Spleen (tissue), 11 donors: ENCODE measurements at regions not wholly inside any gene's neighbourhood (a gene's known extent, or its start where the extent isn't known, plus 50 kb on each side); places are given as distances from the start of the nearest gene placed in this dataset.

Source experiments
- DNase-seq: peaks from one replicate; pipeline ENCODE4 v3.0.0-alpha.2; 2020
- H3K27ac ChIP-seq, 8 donors: fragments of 200-600 bp; sonication (generic) in 7 of 8; 1 replicate in 4 of 8; 2 replicates in 4 of 8; pipeline versions ENCODE4 v1.5.0 to v1.8.0; 2016 to 2021; ENCODE audit warnings: inconsistent platforms in 4 of 8, mild to moderate bottlenecking in 4 of 8, moderate library complexity in 1 of 8
- H3K27me3 ChIP-seq, 7 donors: fragments of 200-600 bp; sonication (generic) in 6 of 7; replicated peaks in 1 of 7; 1 replicate in 4 of 7; 2 replicates in 3 of 7; pipeline versions ENCODE4 v1.5.0 to v1.8.0; 2016 to 2021; ENCODE audit warnings: inconsistent platforms in 3 of 7, mild to moderate bottlenecking in 1 of 7
- H3K36me3 ChIP-seq, 6 donors: fragments of 200-600 bp; sonication (generic) in 5 of 6; 1 replicate in 4 of 6; 2 replicates in 2 of 6; pipeline versions ENCODE4 v1.5.0 to v1.8.0; 2016 to 2021; ENCODE audit warnings: inconsistent platforms in 2 of 6
- H3K4me1 ChIP-seq, 6 donors: fragments of 200-600 bp; sonication (generic) in 5 of 6; 1 replicate in 3 of 6; 2 replicates in 3 of 6; pipeline versions ENCODE4 v1.5.0 to v1.8.0; 2016 to 2021; ENCODE audit warnings: inconsistent platforms in 3 of 6
- H3K4me3 ChIP-seq, 8 donors: fragments of 200-600 bp; sonication (generic) in 7 of 8; 1 replicate in 4 of 8; 2 replicates in 4 of 8; pipeline versions ENCODE4 v1.5.0 to v1.8.0; 2016 to 2021; ENCODE audit warnings: inconsistent platforms in 4 of 8, mild to moderate bottlenecking in 4 of 8, moderate library complexity in 2 of 8
- H3K9me3 ChIP-seq, 8 donors: fragments of 200-600 bp; sonication (generic) in 7 of 8; 1 replicate in 4 of 8; 2 replicates in 4 of 8; pipeline versions ENCODE4 v1.5.0 to v1.8.0; 2016 to 2021; ENCODE audit warnings: inconsistent platforms in 4 of 8
- CTCF ChIP-seq, 11 experiments: fragments of 200-600 bp in 7 of 11; fragments of 450-650 bp in 4 of 11; sonication (generic) in 4 of 11; IDR thresholded peaks in 8 of 11; conservative IDR thresholded peaks in 3 of 11; 1 replicate in 7 of 11; 2 replicates in 4 of 11; pipeline versions ENCODE4 v1.4.0 to v1.8.0; 2016 to 2021; ENCODE audit warnings: antibody characterized with exemption in 11 of 11, inconsistent platforms in 4 of 11, mild to moderate bottlenecking in 1 of 11
- POLR2A ChIP-seq, 3 donors: fragments of 450-650 bp; IDR thresholded peaks; one replicate each; pipeline ENCODE4 v1.5.1; 2017; ENCODE audit warnings: antibody characterized with exemption in 3 of 3, mild to moderate bottlenecking in 1 of 3
- POLR2AphosphoS5 ChIP-seq, 3 donors: sonication (generic); formaldehyde crosslinking; IDR thresholded peaks; one replicate each; pipeline ENCODE4 v1.5.1; 2017; ENCODE audit warnings: antibody characterized with exemption in 3 of 3
- WGBS, 5 donors: extraction: QIAGEN DNeasy Blood & Tissue Kit in 3 of 5; methylation state at CpG; one replicate each; pipeline versions ENCODE4 v1.1.5 to v1.1.7; 2013 to 2018; 5-methylcytosine and 5-hydroxymethylcytosine counted together
- intact Hi-C: fragments of 100-400 bp; cut with DNase I; formaldehyde crosslinking; loops from one replicate; pipeline ENCODE4 v1.15.0; 2023; ENCODE audit warnings: low total_unique reads
- donor health status: healthy with polysubstance abuse.
- donor health status: DM: no; HTN: no; CAD: no; lungs with moderate emphysema.
- donor health status: DM: no; HTN: no; CAD: no.
- donor health status: Bipolar disorder and iron deficiency.
- donor health status: healthy.
- donor health status: DM: no; HTN: no; CAD: no.
- donor health status: DM: yes; HTN: yes; CAD: no.

- H3K27me3 ChIP-seq = no peaks in the 10 kb centered on the region
- TF ChIP-seq POLR2A (IDR thresholded peaks at IDR 0.05) = no peak
- TF ChIP-seq CTCF (IDR thresholded peaks at IDR 0.05 in 8 of 11, conservative IDR thresholded peaks at IDR 0.05 in 3 of 11) = no peak
- no peak for TF ChIP-seq POLR2AphosphoS5 (IDR thresholded peaks at IDR 0.05)
- intact Hi-C loops = no loop called here
These were observed 519.1 kb upstream of the IGFBP3 start for GRCh38 chr7:46440186-46440585.

GRCh38 chr7:46432708-46433107, 511.6 kb upstream of the IGFBP3 start:
- TF ChIP-seq POLR2A (IDR thresholded peaks at IDR 0.05) (no peak), POLR2AphosphoS5 (IDR thresholded peaks at IDR 0.05) (no peak), CTCF (IDR thresholded peaks at IDR 0.05 in 8 of 11, conservative IDR thresholded peaks at IDR 0.05 in 3 of 11) (no peak)
- Histone ChIP-seq H3K9me3 (peaks cover 0 to 42% (median 28%) of the 10 kb centered on the region in 8 donors), H3K27ac (no peak overlapping the region), H3K4me1 (no peaks in the 10 kb centered on the region), H3K4me3 (no peak overlapping the region), H3K27me3 (no peaks in the 10 kb centered on the region), H3K36me3 (no peaks in the 10 kb centered on the region)
- no peak for DNase-seq
- intact Hi-C loops = no loop called here
- WGBS, 5 donors = 31 to 41% (median 35%) methylated on average over 4 of the region's 4 CpGs

More at GRCh38 chr7:46440186-46440585, 519.1 kb upstream of the IGFBP3 start:
- H3K36me3 ChIP-seq = no peaks in the 10 kb centered on the region
- 68 to 87% (median 83%) methylated on average over 6 of the region's 6 CpGs for WGBS, 5 donors
- H3K4me1 ChIP-seq = no peaks in the 10 kb centered on the region
- H3K27ac ChIP-seq = no peak overlapping the region
- DNase-seq = no peak
- H3K9me3 ChIP-seq = peaks cover 0 to 46% (median 25%) of the 10 kb centered on the region in 8 donors
- no peak overlapping the region for H3K4me3 ChIP-seq

- DNase-seq = no peak
- intact Hi-C loops = no loop called here
- H3K27me3 ChIP-seq = no peaks in the 10 kb centered on the region
- no peaks in the 10 kb centered on the region for H3K36me3 ChIP-seq
- H3K4me3 ChIP-seq = no peak overlapping the region
- no peak overlapping the region for H3K27ac ChIP-seq
- no peaks in the 10 kb centered on the region for H3K4me1 ChIP-seq
- TF ChIP-seq CTCF (IDR thresholded peaks at IDR 0.05 in 8 of 11, conservative IDR thresholded peaks at IDR 0.05 in 3 of 11) = no peak
- no peak for TF ChIP-seq POLR2AphosphoS5 (IDR thresholded peaks at IDR 0.05)
- TF ChIP-seq POLR2A (IDR thresholded peaks at IDR 0.05) = no peak
- H3K9me3 ChIP-seq = peaks cover 0 to 18% (median 2%) of the 10 kb centered on the region in 8 donors
These were observed 507.2 kb upstream of the IGFBP3 start for GRCh38 chr7:46428295-46428694.

- H3K36me3 ChIP-seq = no peaks in the 10 kb centered on the region
- H3K27me3 ChIP-seq = no peaks in the 10 kb centered on the region
- TF ChIP-seq POLR2AphosphoS5 (IDR thresholded peaks at IDR 0.05) (no peak), POLR2A (IDR thresholded peaks at IDR 0.05) (no peak), CTCF (IDR thresholded peaks at IDR 0.05 in 8 of 11, conservative IDR thresholded peaks at IDR 0.05 in 3 of 11) (no peak)
- intact Hi-C loops = no loop called here
- DNase-seq = no peak
- no peaks in the 10 kb centered on the region for H3K4me1 ChIP-seq
- no peak overlapping the region for H3K27ac ChIP-seq
- peaks cover 0 to 15% (median 2%) of the 10 kb centered on the region in 8 donors for H3K9me3 ChIP-seq
- no peak overlapping the region for H3K4me3 ChIP-seq
- WGBS, 5 donors = 80 to 100% (median 97%) methylated on average over 1 of the region's 1 CpG
These were observed 503.9 kb upstream of the IGFBP3 start for GRCh38 chr7:46424934-46425333.
